ENCODE measurements at regions not wholly inside any gene's neighbourhood (a gene's known extent, or its start where the extent isn't known, plus 50 kb on each side); places are given as distances from the start of the nearest gene placed in this dataset.

GRCh38 chr3:5545719-5546118, 358.2 kb downstream of the EDEM1 start:
- Histone ChIP-seq H2AFZ (ENCODE audit: low read depth, low read length) (no peak overlapping the region), H3K9me3 (ENCODE audit: low read length) (no peaks in the 10 kb centered on the region), H3F3A (ENCODE audit: insufficient read depth, low read length, poor library complexity, severe bottlenecking) (no peaks in the 10 kb centered on the region), H3K79me2 (replicated peaks; ENCODE audit: insufficient read depth, low read length) (no peaks in the 10 kb centered on the region), H3K4me2 (ENCODE audit: low read length) (no peak overlapping the region), H4K20me1 (ENCODE audit: insufficient read depth) (no peaks in the 10 kb centered on the region), H3K27ac (ENCODE audit: low read length) (no peak overlapping the region), H3K36me3 (ENCODE audit: insufficient read depth, low read length) (no peaks in the 10 kb centered on the region), H3K9me2 (ENCODE audit: insufficient read depth, low read length) (no peaks in the 10 kb centered on the region), H3K9ac (ENCODE audit: low read length) (no peak overlapping the region), H3K4me3 (ENCODE audit: low read length) (no peak overlapping the region), H3K27me3 (ENCODE audit: insufficient read depth, low read depth, low read length) (no peaks in the 10 kb centered on the region)
- TF ChIP-seq EP300 (conservative IDR thresholded peaks at IDR 0.05; ENCODE audit: poor library complexity, severe bottlenecking) (no peak), POLR2AphosphoS5 (IDR thresholded peaks at IDR 0.05) (no peak), CTCF (IDR thresholded peaks at IDR 0.05; ENCODE audit: poor library complexity, severe bottlenecking) (no peak), RAD21 (conservative IDR thresholded peaks at IDR 0.05) (no peak), SMC3 (conservative IDR thresholded peaks at IDR 0.05; ENCODE audit: poor library complexity) (no peak), TAF1 (IDR thresholded peaks at IDR 0.05; ENCODE audit: low read depth) (no peak), MXI1 (conservative IDR thresholded peaks at IDR 0.05; ENCODE audit: poor library complexity, severe bottlenecking) (no peak), EZH2 (IDR thresholded peaks at IDR 0.05; ENCODE audit: borderline replicate concordance, insufficient read depth, low read length, poor library complexity, severe bottlenecking) (no peak), REST (IDR thresholded peaks at IDR 0.05; ENCODE audit: borderline replicate concordance) (no peak)

- Histone ChIP-seq H3K27ac (ENCODE audit: low read length) (no peak overlapping the region), H3K79me2 (replicated peaks; ENCODE audit: insufficient read depth, low read length) (no peaks in the 10 kb centered on the region), H3F3A (ENCODE audit: insufficient read depth, low read length, poor library complexity, severe bottlenecking) (no peaks in the 10 kb centered on the region), H3K9ac (ENCODE audit: low read length) (no peak overlapping the region), H3K36me3 (ENCODE audit: insufficient read depth, low read length) (no peaks in the 10 kb centered on the region), H3K9me3 (ENCODE audit: low read length) (no peaks in the 10 kb centered on the region), H3K27me3 (ENCODE audit: insufficient read depth, low read depth, low read length) (no peaks in the 10 kb centered on the region), H3K4me3 (ENCODE audit: low read length) (no peak overlapping the region), H2AFZ (ENCODE audit: low read depth, low read length) (no peak overlapping the region), H3K9me2 (ENCODE audit: insufficient read depth, low read length) (no peaks in the 10 kb centered on the region), H4K20me1 (ENCODE audit: insufficient read depth) (no peaks in the 10 kb centered on the region), H3K4me2 (ENCODE audit: low read length) (no peak overlapping the region)
- TF ChIP-seq MXI1 (conservative IDR thresholded peaks at IDR 0.05; ENCODE audit: poor library complexity, severe bottlenecking) (no peak), EP300 (conservative IDR thresholded peaks at IDR 0.05; ENCODE audit: poor library complexity, severe bottlenecking) (no peak), POLR2AphosphoS5 (IDR thresholded peaks at IDR 0.05) (no peak)
Measured at GRCh38 chr3:5553203-5553602, 365.7 kb downstream of the EDEM1 start.
